CD4-positive, alpha-beta T cell treated with Interleukin-12 subunit alpha and Interleukin-12 subunit beta, for 1 hour (primary cell): ENCODE measurements at regions not wholly inside any gene's neighbourhood (a gene's known extent, or its start where the extent isn't known, plus 50 kb on each side); places are given as distances from the start of the nearest gene placed in this dataset.

Experiments used
- DNase-seq: peaks from one replicate; pipeline ENCODE4 v3.0.0-alpha.2; 2020

GRCh38 chr7:46209611-46210388, 288.7 kb upstream of the IGFBP3 start:
- no peak for DNase-seq

GRCh38 chr7:46208635-46209525, 287.8 kb upstream of the IGFBP3 start:
- DNase-seq: no peak

- no peak for DNase-seq
Observed at GRCh38 chr7:46207931-46208634, 287.0 kb upstream of the IGFBP3 start.

GRCh38 chr7:46206476-46207060, 285.5 kb upstream of the IGFBP3 start:
- no peak for DNase-seq

GRCh38 chr7:46205478-46205877, 284.4 kb upstream of the IGFBP3 start:
- no peak for DNase-seq

GRCh38 chr7:46203926-46204325, 282.9 kb upstream of the IGFBP3 start:
- no peak for DNase-seq

GRCh38 chr7:46202379-46202778, 281.3 kb upstream of the IGFBP3 start:
- no peak for DNase-seq

GRCh38 chr7:46201961-46202360, 280.9 kb upstream of the IGFBP3 start:
- DNase-seq: no peak

GRCh38 chr7:46198701-46199100, 277.6 kb upstream of the IGFBP3 start:
- no peak for DNase-seq

GRCh38 chr7:46197785-46198540, 276.9 kb upstream of the IGFBP3 start:
- DNase-seq: no peak

- DNase-seq: no peak
Observed at GRCh38 chr7:46195934-46196333, 274.9 kb upstream of the IGFBP3 start.

GRCh38 chr7:46192271-46192670, 271.2 kb upstream of the IGFBP3 start:
- DNase-seq: no peak

- no peak for DNase-seq
Observed at GRCh38 chr7:46191776-46192175, 270.7 kb upstream of the IGFBP3 start.

- DNase-seq: no peak
Observed at GRCh38 chr7:46191296-46191695, 270.2 kb upstream of the IGFBP3 start.

- DNase-seq: no peak
Observed at GRCh38 chr7:46189255-46189790, 268.3 kb upstream of the IGFBP3 start.

- no peak for DNase-seq
Observed at GRCh38 chr7:46186131-46186530, 265.1 kb upstream of the IGFBP3 start.

GRCh38 chr7:46179061-46179610, 258.1 kb upstream of the IGFBP3 start:
- DNase-seq: no peak

GRCh38 chr7:46178661-46179060, 257.6 kb upstream of the IGFBP3 start:
- no peak for DNase-seq

- no peak for DNase-seq
Observed at GRCh38 chr7:46177821-46178220, 256.7 kb upstream of the IGFBP3 start.

- no peak for DNase-seq
Observed at GRCh38 chr7:46175221-46175620, 254.1 kb upstream of the IGFBP3 start.

GRCh38 chr7:46174196-46174580, 253.1 kb upstream of the IGFBP3 start:
- DNase-seq: no peak
